ENCODE measurements at regions not wholly inside any gene's neighbourhood (a gene's known extent, or its start where the extent isn't known, plus 50 kb on each side); places are given as distances from the start of the nearest gene placed in this dataset.
"Not testable (repeated sequence)": the region's sequence is repeated elsewhere in the genome, so short reads cannot be mapped to it uniquely, and the experiment has no call there.

DNA sequence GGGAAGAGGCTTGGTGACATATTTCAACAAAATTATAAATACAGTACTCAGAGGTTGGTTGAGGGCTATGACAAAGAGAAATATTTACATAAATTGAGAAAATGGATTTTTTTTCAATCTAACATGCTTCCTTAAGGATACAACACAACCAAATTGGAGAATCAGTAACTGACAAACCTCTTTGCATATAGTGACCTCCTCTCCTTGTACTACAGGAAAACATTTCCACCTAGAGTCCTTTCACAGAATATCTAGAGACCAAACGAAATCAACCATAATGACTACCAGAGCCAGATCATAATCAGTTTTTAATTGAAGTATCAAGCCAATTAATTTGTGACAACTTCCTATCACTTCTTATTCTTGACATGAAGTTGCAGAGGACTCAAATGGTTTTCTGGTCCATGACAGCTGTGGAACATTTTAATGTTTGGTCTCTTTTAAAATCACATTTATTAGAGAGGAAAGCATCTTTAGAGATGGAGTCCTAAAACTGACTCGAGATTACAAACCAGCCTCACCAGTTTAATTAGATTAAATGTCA is 1636.5 kb upstream of the C9orf72 start:
- no peak for DNase-seq

DNA sequence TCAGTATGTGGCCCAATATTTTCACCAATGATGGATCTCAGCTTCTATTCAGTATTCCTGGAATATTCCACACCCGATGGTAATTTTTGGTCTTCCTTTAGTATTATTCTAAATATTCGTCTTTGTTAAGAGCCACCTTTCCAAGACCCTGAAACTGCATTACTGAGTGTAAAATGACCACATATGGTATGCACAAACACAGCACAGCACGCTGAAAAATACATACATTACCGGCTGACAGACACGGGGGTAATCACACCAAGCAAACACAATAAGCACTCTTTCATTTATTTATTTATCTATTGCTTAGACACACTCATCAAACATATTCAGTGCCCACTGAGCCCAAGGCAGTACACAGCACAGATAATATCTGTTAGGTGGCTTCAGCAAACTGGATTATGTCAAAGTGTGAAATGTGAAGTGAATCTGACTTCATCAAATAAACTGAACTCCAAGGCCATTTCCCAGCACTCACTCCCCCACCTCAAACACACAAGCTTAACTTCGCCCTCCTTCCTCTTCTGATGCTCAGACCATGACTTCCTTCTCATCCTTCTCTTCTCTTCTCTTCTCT is 1637.8 kb upstream of the C9orf72 start:
- DNase-seq = no peak

DNA sequence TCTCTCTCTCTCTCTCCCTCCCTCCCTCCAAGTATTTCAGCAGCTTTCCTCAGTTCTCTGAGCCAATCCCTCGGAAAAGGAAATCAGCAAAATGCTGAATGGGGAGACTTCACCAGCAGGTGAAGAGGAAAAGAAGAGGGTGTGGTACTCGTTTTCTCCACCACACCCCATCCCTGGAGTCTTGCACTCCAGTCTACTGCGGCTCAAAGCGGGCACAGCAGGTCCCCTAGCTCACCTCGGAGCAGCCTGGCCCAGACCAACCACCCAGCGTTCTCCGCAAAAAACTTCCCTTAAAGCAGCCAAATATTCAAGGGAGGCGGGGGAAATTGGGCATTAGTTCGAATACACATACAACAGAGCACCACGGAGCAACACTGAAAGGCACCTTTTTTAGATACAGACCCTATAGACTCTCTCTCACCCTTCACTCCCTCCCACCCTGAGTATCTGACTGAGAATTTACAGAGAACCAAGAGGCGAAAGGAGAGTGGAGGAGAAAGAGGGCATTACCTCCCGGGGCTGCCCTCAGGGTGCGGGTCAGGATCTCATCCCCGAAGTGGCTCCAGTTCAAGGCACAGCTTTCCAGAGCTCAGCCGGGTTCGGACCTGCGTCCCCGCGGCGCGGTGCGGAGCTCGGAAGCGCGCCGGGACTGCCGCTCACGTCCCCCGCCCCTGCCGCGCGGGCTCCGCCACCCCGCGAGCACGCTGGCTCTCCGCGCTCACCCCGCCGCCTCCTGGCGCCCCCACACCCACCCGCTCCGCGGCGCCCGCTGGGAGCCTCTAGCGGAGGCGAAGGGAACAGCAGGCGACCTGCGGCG is 1638.5 kb upstream of the C9orf72 start:
- peak; percentile 63 for DNase-seq

DNA sequence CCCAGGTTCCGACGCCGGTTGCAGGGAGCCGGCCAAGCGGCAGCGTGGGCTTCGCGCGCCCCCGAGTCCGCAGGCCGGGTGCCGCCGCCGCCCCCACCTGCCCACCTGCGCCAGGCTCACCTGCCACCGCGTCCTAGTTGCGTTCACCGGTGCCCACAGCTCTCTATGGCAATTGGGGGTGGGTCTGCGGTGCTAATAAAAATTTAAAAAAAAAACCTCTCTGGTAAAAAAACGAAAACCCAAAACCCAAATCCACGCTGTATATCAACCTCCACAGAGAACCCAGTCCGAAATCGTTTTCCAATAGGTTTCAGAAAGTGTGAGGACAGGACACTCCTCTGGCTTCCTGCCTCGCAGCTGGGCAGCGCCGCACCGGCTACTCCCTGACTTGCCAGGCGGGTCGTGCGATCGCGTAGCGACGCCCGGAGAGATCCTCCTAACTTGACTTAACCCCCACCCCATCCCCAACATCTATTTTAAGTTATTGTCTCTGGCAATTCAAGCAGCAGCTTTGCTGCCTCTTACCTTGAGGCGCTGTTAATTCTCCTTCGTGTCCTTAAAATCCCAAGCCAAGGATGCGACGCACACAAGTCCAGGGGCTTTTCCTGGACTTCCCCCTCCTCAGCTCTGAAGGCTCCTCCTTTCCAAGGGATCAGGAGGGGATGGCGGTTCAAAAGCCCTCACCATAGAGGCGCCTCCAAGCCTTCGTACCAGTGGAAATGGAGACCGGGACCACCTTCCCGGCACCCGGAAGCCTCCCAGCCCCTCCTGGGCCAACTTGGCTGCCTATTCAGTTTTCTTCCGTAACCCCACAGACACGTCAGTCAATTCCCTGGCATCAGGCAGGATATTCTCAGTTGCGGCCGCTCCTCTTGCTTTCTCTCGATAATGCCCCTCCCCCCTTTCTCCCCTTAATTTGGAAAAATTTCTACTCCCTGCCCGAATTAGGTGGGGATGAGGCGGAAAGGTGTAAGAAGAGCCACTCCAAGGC is 1639.4 kb upstream of the C9orf72 start:
- DNase-seq = no peak

DNA sequence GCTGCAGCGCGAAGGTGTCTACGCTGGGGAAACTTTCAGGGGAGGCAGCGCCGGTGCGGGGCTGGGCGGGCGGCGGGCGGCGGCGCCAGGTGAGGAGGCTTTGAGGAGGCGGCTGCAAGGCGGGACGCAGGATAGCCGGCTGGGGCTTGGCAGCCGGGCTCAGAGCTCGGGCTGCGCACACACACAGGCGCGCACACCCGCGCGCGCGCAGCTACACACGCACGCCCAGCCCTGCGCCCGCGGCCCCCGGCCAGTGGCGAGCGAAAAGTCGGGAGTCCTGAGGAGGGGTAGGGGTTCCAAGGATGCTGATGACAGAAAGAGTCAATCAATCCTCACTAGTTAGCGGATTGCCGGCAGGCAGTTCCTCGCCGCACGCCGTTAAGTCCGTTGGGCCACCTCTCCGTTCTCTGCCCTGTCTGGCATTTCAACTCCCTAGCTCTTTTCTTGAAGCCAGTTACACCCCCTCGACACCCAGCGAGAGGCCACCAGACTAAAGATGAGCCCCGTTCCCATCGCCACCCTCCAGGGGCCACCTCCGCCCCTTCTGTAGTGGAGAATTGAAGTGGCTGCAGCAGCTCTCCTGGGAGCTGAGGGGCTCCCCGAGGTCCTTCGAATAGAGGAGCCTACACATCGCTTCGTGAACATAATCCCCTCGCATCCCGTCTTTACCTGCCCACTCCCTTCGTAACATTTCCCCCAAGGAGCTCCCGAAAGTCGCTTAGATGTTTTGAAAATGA is 1640.3 kb upstream of the C9orf72 start, which contains the start of gene LINGO2:
TSS of gene LINGO2 (minus strand) at position 185 of the 737 bp plus-strand sequence.
- DNase-seq = no peak

DNA sequence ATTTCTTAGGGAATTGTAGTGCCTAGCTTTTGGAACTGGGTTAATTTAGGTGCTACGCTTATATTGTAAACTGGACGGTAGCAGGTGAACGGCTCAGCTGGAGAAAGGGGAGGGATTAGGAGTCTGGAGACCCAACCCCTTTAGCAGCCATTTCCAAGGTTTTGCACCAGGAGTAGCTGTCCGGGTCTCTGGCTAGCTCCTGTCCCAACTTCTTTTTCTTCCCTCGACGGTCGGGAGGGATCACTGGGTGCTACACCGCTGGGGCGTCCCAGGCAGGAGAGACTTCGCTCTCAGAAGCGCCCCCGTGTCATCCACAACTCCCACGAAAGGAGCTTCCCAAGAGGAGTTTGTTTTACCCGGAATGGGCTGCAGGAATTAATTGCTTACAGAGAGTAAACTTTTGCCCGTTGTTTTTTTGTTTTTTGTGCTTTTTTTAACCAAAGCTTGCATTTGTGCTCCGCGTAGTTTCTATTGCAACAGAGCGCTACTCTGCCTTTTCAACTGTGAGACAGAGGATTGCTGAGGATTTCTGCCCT is 1640.9 kb upstream of the C9orf72 start:
- no peak for DNase-seq

DNA sequence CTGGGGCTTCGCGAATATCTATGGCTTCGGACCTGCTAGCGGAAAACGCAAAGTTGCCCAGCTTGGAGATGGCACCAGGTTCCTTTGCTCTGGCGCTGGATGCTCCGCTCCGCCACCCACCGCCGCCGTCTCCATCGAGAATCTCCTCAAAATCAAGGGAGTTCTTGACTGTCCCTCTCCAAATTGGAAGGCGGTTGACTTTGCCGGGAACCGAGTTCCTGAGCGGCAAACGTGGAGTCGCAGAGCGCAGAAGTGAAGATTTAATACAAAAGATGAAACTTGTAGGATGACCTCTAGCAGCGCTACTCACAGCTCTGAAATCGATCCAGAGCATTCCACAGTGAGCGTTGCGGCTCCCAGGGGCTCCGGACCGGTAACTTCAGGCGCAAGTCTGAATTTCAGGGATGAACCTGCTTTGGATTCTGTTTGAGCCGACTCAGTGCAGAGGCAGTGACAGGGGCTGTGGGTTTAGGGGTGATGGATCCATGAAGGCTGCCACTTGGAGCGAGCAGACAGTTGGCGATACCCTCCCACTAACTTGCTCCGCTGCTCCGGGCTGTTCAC is 1641.5 kb upstream of the C9orf72 start:
- no peak for DNase-seq

DNA sequence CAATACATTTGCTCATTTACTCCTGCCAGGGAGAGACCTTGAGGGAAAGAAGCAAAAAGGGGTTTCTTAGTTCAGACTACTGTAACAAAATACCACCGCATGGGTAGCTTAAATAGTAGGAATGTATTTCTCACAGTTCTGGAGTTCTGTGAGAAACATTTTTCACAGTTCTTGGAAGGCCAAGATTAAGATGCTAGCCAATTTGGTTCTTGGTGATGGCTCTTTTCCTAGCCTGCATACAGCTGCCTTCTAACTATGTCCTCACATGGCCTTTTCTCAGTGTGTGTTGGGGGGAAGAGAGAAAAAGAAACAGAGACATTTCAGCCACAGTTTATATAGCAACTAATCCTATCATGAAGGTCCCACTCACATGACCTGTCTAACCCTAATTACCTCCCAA is 1644.7 kb upstream of the C9orf72 start:
- no peak for DNase-seq

DNA sequence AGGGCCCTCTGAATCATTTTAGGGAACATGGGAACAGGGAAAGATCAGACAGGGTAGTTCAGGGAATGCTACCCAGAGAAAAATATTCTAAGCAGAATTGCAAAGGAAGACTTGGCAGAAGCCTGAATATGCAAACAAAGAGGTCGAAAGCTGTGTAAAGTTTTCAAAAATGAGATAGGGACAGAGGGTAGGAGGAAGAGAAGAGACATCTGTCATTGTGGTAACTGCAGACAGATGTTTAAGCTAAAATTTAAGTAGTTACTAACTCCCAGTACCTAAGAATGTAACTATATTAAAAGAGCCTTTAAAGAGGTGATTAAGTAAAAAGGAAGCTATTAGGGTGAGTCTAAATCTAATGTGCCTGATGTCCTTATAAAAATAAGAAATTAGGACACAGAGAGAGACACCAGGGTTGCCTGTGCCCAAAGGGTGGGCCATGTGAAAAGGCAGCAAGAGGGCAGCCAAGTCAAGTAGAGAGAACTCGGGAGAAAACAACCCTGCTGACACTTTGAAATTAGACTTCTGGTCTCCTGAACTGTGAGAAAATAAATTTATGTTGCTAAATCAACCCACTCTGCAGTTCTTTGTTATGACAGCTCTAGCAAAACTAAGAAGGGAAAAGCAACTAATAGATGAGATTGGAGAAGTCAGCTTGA is 1647.4 kb upstream of the C9orf72 start:
- DNase-seq = no peak

DNA sequence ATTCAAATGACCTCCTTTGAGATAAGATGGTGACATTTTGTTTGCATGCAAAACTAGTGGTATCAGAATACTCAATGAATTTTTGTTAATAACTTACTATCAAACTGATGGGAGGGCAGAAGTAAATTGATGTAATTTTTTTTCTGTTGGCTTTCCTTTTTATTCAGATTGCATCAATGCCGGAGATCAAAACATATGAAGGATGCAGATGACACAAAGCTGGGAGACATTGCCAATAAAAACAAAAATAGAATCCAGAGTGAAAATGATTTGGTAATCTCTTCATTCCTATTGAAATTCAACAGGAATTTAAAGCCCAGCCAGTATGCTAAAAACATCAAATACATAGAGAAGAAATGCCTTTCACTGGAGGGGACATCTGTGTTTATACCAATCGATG is 1655.3 kb upstream of the C9orf72 start:
- DNase-seq = no peak

DNA sequence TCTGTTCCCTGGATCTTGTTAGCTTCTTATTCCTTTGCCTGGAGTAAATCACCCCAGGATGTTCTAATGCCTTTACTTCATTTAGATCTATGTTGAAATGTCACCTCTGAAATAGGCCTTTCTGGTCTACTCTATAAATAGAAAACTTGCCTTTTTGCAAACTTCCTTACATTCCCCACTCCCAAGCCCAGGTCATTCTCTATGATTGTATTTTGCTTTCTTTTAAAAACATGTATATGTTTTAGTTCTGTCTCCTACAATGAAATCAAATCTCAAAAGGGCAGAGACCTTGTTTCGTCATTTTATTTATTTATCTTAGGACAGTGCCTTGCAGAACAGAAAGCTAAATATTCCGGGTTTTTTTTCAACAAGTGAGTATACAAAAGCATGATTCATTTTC is 1657.7 kb upstream of the C9orf72 start:
- no peak for DNase-seq

DNA sequence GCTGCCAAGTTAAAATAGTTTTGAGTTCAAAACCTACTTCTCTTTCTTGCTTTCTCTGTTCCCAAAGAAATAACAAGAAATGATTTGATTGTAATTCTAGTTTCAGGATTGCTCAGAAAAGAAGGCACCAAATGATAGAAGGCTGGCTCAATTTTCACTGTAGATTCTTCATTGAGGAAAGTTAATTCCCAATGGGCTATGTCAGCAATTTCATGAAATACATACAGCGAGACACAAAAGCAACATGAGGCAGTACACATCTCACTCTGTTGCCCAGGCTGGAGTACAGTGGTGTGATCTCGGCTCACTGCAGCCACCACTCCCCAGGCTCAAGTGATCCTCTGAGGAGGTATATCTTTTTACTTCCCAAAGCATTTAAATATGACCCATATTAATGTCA is 1659.9 kb upstream of the C9orf72 start:
- DNase-seq = no peak

DNA sequence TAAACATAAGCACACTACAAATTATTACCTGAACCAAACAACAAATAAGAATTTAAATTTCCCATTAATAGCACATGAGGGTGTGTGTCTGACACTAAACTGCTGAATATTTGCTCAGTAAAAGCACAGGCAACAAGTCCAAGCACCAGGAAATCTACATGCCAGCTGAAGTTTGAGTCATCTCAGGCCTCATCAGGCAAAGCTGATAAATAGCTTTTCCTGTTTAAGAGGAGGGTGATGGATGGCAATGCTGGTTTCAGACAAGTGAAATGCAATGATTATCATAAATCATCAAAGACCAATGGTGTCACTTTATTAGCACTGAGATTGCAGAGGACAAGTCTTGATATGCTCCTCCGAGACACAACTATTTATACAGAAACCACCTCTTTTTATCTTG is 1668.0 kb upstream of the C9orf72 start:
- no peak for DNase-seq

DNA sequence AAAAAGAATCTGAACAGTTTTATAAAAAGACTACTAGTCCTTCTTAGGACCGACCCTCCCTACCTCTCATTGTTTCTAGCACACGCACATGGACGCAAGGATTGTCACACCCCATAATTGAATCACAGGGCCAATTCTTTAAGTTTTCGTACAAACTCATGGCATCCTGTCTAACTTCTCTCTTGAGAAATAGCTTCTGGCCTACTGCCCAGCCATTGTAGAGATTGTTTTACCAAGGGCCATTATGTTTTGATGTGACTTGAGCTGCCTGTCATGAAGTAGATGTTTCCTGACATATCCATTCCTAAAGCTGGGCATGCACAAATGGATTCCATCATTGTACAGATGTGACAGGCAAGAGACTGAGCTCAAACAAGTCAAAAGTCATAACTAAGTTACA is 1672.1 kb upstream of the C9orf72 start:
- no peak for DNase-seq

DNA sequence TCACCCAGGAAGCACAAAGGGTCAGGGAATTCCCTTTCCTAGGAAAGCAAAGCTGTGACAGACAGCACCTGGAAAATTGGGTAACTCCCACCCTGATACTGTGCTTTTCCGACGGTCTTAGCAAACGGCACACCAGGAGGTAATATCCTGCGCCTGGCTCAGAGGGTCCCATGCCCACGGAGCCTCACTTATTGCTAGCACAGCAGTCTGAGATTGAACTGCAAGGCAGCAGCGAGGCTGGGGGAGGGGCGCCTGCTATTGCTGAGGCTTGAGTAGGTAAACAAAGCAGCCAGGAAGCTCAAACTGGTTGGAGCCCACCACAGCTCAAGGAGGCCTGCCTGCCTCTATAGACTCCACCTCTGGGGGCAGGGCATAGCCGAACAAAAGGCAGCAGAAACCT is 1697.1 kb upstream of the C9orf72 start:
- not testable (repeated sequence) for DNase-seq

DNA sequence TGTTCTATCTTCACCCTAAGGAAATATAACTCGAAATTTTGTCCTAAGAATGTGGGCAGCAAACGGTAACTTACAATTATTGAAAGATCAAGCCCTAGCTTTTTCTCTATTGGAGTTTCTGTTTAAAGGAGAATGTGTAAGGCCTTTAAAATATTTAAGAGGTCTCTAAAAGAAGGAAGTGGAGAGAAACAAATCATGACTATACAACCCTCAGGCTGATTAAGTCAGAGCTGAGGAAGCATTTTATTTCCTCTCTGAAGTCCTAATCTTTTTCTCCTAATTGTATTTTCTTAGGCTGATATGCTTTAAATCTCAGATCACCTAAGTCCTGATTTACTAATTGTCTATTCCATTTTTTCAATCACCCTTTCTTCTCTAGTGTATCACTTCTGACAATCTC is 1708.8 kb upstream of the C9orf72 start:
- no peak for DNase-seq

DNA sequence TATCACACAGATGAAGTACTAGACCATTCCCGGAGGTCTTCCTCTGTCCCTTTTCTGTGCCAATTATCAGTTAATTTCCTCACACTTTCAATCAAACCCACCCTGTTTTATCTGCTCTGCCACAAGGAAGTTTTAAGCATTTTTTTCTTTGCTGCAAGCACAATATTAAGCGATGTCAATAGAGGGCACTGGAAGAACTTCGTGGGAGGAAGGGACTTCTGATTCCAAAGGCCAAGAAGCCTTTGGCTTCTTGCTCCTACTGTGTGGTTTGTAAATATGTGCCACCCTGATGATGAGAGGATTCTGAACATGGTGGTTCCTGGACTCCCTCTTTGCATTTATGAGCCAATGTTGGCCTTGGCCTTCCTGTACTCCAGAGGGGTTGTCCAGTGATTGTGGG is 1712.5 kb upstream of the C9orf72 start:
- DNase-seq = no peak

DNA sequence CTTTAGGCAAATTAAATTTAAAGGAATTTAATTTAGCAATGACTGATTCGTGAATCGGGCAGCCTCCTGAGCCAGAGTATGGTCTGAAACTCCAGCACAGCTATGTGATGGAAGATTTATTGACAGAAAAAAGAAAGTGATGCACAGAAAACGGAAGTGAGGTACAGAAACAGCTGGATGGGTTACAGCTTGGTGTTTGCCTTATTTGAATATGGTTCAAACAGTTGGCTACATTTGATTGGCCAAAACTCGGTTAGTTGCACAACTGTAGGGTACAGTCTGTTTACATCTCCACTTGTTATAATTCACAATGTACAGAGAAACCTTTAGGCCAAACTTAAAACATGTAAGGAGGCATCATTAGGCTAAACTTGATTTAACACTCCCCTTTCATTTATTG is 1716.1 kb upstream of the C9orf72 start:
- DNase-seq = no peak

DNA sequence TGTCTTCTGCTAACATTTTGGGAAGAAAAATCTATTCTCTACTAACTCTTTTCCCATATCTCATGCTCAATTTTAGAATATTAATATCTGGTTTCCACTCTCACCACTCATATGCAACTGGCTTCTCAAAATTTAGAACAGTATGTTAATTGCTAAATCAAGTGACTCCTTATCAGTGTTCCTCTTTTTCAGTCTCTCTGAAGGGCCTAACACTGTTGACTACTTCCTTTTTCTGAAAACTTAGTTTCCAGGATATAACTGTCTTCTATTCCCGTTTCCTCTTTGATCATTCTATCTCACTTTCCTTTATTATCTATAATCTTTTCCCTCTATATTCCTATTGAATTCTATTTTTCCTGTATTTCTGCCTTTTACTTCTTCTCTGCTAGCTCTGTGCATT is 1717.2 kb upstream of the C9orf72 start:
- DNase-seq = no peak

DNA sequence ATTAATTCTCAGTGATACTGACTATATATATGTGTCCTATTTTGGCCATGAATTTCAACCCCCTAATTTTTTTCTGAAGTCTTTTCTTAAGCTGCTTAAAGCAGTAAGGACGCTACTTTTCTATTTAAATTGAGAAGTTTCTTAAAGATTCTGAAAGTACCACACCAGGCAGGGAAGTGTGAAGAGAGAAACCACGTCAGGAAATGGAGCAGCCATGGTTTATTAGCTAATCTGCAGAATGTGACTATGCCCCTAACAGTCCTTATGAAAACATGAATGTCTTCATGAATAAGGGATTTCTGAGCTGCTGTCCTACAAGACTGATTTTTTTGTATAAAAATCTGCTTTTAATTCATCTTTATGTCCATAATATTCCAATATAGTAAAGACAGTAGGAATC is 1724.3 kb upstream of the C9orf72 start:
- no peak for DNase-seq

DNA sequence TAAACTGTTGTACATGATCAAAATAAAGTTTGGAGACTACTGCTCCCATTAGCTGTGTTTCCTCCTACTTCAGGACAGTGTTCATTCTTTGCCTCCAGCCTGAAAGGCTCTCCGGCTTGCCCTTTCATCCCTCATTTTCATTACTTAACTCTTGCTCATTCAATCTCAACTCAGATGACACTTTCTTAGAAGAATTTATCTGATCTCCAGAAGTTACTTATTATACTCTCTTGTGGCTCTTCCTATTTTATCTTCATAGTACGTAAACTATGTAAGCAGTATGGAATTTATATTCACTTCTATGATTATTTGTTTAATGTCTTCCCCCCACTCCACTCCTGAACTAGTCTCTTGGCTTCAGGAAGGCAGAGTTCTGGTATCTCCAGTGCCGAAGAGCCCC is 1737.9 kb upstream of the C9orf72 start:
- no peak for DNase-seq

All from activated CD8-positive, alpha-beta memory T cell treated with anti-CD3 and anti-CD28 coated beads for 24 hours (primary cell).